BLaER1 treated with 17β-estradiol and CSF1 and Interleukin-3, amounts not matched to agents 10 nM and 100 nM (cell line): ENCODE measurements at regions not wholly inside any gene's neighbourhood (a gene's known extent, or its start where the extent isn't known, plus 50 kb on each side); places are given as distances from the start of the nearest gene placed in this dataset.

ENCODE experiments used
- H3K27ac ChIP-seq, 11 experiments: shearing (Covaris generic); formaldehyde crosslinking; 2 replicates each; pipeline ENCODE4 v1.8.1; 2022
- H3K27me3 ChIP-seq, 11 experiments: shearing (Covaris generic); formaldehyde crosslinking; 2 replicates each; pipeline ENCODE4 v1.8.1; 2022
- H3K36me3 ChIP-seq, 11 experiments: shearing (Covaris generic); formaldehyde crosslinking; 2 replicates each; pipeline ENCODE4 v1.8.1; 2022
- H3K4me1 ChIP-seq, 10 experiments: shearing (Covaris generic); formaldehyde crosslinking; 2 replicates each; pipeline ENCODE4 v1.8.1; 2022
- H3K4me2 ChIP-seq, 11 experiments: shearing (Covaris generic); formaldehyde crosslinking; 2 replicates each; pipeline ENCODE4 v1.8.1; 2022
- H3K4me3 ChIP-seq, 10 experiments: shearing (Covaris generic); formaldehyde crosslinking; 2 replicates each; pipeline ENCODE4 v1.8.1; 2022
- H3K9ac ChIP-seq, 11 experiments: shearing (Covaris generic); formaldehyde crosslinking; 2 replicates each; pipeline ENCODE4 v1.8.1; 2022
- H3K9me3 ChIP-seq, 11 experiments: shearing (Covaris generic); formaldehyde crosslinking; replicated peaks in 1 of 11; 2 replicates each; pipeline ENCODE4 v1.8.1; 2022
- H4K20me1 ChIP-seq, 11 experiments: shearing (Covaris generic); formaldehyde crosslinking; 2 replicates each; pipeline ENCODE4 v1.8.1; 2022
- Cebpa-rat ChIP-seq, 11 experiments: shearing (Covaris generic); IDR thresholded peaks; 2 replicates each; pipeline ENCODE4 v1.8.1; 2022

DNA sequence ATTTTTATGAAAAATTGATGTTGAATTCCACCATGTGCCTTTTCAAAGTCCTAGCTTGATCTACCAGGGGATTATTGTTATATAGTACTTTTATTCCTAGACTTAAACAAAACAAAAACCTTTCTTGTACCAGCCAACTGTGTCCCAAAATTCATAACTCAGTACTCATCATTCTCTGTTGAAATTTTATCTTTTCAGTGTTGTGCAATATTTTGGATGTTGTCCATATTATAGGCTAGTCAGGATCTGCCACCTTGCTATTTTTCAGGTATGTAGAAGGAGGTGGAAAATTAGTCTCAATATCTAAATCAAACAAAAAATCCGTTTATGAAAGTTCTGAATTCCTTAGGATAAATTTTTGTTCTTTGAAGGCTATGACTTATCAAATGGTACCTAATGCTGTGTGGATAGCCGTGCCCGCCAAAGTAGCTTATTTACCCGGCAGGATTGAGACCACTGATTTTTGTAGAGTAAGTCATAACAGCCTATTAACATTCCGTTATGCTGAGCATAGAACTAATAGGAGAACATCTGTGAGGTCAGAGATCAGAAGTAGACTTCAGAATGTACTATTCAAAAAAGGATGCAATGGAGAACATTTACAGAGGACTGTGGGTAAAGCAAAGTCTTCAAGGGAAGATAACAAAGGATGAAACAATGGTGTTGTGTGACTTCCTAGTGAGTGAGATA is 304.7 kb downstream of the SOX4 start:
- TF ChIP-seq Cebpa-rat (IDR thresholded peaks at IDR 0.05): 0 out of 22 replicates have a peak, but pooled peaks of 1 of the 11 experiments have one; percentile 23
- H3K9ac ChIP-seq: no peak overlapping the region

GRCh38 chr6:21899708-21900107 is 306.2 kb downstream of the SOX4 start:
- Histone ChIP-seq H3K4me3 (no peak overlapping the region), H3K4me1 (no peaks in the 10 kb centered on the region), H3K27me3 (no peaks in the 10 kb centered on the region), H3K4me2 (no peak overlapping the region), H3K9me3 (peaks cover 0 to 9% (median 0%) of the 10 kb centered on the region in 11 experiments; a peak in 3 of 22 replicates), H4K20me1 (no peaks in the 10 kb centered on the region), H3K36me3 (no peaks in the 10 kb centered on the region), H3K27ac (no peak overlapping the region), H3K9ac (no peak overlapping the region)
- TF ChIP-seq Cebpa-rat (IDR thresholded peaks at IDR 0.05): no peak

More for the DNA sequence above, 304.7 kb downstream of the SOX4 start:
- no peaks in the 10 kb centered on the region for H3K36me3 ChIP-seq
- H3K4me3 ChIP-seq: no peak overlapping the region
- H4K20me1 ChIP-seq: no peaks in the 10 kb centered on the region
- peaks cover 0 to 10% (median 0%) of the 10 kb centered on the region in 11 experiments; a peak in 4 of 22 replicates for H3K9me3 ChIP-seq
- no peak overlapping the region for H3K27ac ChIP-seq
- H3K4me1 ChIP-seq: no peaks in the 10 kb centered on the region
- H3K4me2 ChIP-seq: no peak overlapping the region
- H3K27me3 ChIP-seq: no peaks in the 10 kb centered on the region

DNA sequence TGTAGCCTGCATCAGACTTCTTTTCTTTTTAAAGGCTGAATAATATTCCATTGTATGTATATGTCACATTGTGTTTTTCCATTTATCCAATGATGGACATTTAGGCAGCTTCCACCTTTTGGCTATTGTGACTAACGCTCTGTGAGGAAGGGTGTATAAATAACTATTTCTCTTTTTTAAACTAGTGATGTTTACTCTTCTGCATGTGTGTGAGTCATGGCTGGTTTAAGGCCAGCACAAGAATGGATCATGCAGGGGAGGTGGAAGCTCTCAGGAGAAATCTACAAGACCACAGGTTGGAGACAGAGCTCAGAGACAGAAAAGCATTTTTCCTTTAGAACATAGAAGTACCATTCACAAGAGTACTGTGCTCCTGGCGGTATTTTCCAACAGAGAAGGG is 307.2 kb downstream of the SOX4 start:
- Histone ChIP-seq H3K9me3 (peaks cover 0 to 9% (median 0%) of the 10 kb centered on the region in 11 experiments; a peak in 3 of 22 replicates), H3K9ac (no peak overlapping the region), H3K4me2 (no peak overlapping the region), H4K20me1 (no peaks in the 10 kb centered on the region), H3K27ac (no peak overlapping the region), H3K4me1 (no peaks in the 10 kb centered on the region), H3K36me3 (no peaks in the 10 kb centered on the region), H3K4me3 (no peak overlapping the region), H3K27me3 (no peaks in the 10 kb centered on the region)
- TF ChIP-seq Cebpa-rat (IDR thresholded peaks at IDR 0.05): no peak

- H3K9ac ChIP-seq: no peak overlapping the region
Observed at GRCh38 chr6:21902628-21903169, 309.1 kb downstream of the SOX4 start.

GRCh38 chr6:21905531-21905930 is 312.0 kb downstream of the SOX4 start:
- Histone ChIP-seq H3K27me3 (no peaks in the 10 kb centered on the region), H3K4me2 (no peak overlapping the region), H3K36me3 (no peaks in the 10 kb centered on the region), H3K4me1 (peaks cover 0 to 3% (median 0%) of the 10 kb centered on the region in 10 experiments; a peak in 1 of 20 replicates), H3K9ac (no peak overlapping the region), H4K20me1 (no peaks in the 10 kb centered on the region), H3K27ac (no peak overlapping the region), H3K4me3 (no peak overlapping the region), H3K9me3 (peaks cover 0 to 8% (median 0%) of the 10 kb centered on the region in 11 experiments; a peak in 1 of 22 replicates)
- TF ChIP-seq Cebpa-rat (IDR thresholded peaks at IDR 0.05): no peak

More at GRCh38 chr6:21902628-21903169, 309.1 kb downstream of the SOX4 start:
- H3K9me3 ChIP-seq: peaks cover 0 to 9% (median 0%) of the 10 kb centered on the region in 11 experiments; a peak in 3 of 22 replicates
- H3K36me3 ChIP-seq: no peaks in the 10 kb centered on the region
- no peak overlapping the region for H3K4me2 ChIP-seq
- TF ChIP-seq Cebpa-rat (IDR thresholded peaks at IDR 0.05): no peak
- no peak overlapping the region for H3K27ac ChIP-seq
- H4K20me1 ChIP-seq: no peaks in the 10 kb centered on the region
- H3K4me3 ChIP-seq: no peak overlapping the region
- H3K27me3 ChIP-seq: no peaks in the 10 kb centered on the region
- H3K4me1 ChIP-seq: peaks cover 0 to 3% (median 0%) of the 10 kb centered on the region in 10 experiments; a peak in 1 of 20 replicates

DNA sequence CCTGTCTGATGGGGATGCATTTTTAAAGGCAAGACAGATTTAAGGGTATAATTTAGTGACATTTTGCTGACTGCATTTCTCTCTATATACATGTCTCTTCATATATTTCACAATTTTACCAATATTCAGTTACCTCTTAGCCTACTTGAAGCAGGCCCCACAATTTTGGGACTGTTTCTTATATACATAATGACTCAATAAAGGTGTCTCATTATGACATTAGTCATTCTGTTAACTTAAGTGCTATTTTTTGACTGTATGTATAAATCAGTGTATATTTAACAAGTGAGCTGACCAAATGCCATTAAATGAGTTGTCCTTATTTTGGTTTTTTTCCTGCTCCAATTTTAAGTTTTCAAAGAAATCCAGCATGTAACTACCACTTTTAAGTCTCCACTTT is 313.3 kb downstream of the SOX4 start:
- Histone ChIP-seq H3K4me2 (no peak overlapping the region), H3K27ac (no peak overlapping the region), H3K27me3 (no peaks in the 10 kb centered on the region), H3K4me3 (no peak overlapping the region), H4K20me1 (no peaks in the 10 kb centered on the region), H3K4me1 (peaks cover 0 to 3% (median 0%) of the 10 kb centered on the region in 10 experiments; a peak in 1 of 20 replicates), H3K9me3 (0 out of 22 replicates have a peak, but pooled peaks cover 0 to 4% (median 0%) of the 10 kb centered on the region in 11 experiments), H3K36me3 (no peaks in the 10 kb centered on the region), H3K9ac (no peak overlapping the region)
- TF ChIP-seq Cebpa-rat (IDR thresholded peaks at IDR 0.05): no peak

- Histone ChIP-seq H3K27me3 (no peaks in the 10 kb centered on the region), H4K20me1 (no peaks in the 10 kb centered on the region), H3K4me1 (peaks cover 0 to 3% (median 0%) of the 10 kb centered on the region in 10 experiments; a peak in 1 of 20 replicates), H3K4me2 (no peak overlapping the region), H3K9me3 (0 out of 22 replicates have a peak, but pooled peaks cover 0 to 4% (median 0%) of the 10 kb centered on the region in 11 experiments), H3K9ac (no peak overlapping the region), H3K27ac (no peak overlapping the region), H3K36me3 (no peaks in the 10 kb centered on the region), H3K4me3 (no peak overlapping the region)
- no peak for TF ChIP-seq Cebpa-rat (IDR thresholded peaks at IDR 0.05)
Observed at GRCh38 chr6:21907291-21907690, 313.7 kb downstream of the SOX4 start.

DNA sequence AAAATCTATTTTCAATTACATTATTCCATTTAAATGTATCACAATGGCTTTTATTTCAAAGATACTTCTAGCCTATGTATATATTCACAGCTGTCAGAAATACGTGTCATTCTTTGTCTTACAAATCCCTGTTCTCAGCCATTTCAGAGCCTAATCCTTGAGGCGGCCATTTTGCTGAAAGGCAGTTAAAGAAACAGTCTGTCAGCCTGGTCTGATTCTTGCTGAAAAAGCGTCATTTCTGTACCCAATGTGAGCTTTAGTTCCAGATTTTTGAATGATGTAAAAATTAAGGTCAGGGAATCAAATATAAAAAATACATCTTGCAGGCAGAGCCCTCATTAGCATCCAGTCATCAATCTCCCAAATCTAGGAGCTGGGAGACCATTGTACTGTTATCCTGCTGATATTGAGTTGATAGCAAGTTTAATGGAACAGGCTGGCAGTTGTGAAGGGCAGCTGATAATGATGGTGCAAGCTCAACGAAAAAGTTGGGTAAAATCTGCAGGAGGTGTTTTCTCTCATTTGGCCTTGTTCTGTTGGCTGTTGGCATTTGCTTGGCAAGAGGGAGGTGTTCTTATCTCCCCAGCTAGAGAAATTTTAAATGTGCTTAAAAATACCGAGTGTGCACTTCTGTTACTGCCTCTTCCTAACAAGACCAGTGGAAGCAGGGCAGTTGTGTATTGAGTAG is 314.8 kb downstream of the SOX4 start:
- Histone ChIP-seq H3K27ac (no peak overlapping the region), H3K4me3 (no peak overlapping the region)

DNA sequence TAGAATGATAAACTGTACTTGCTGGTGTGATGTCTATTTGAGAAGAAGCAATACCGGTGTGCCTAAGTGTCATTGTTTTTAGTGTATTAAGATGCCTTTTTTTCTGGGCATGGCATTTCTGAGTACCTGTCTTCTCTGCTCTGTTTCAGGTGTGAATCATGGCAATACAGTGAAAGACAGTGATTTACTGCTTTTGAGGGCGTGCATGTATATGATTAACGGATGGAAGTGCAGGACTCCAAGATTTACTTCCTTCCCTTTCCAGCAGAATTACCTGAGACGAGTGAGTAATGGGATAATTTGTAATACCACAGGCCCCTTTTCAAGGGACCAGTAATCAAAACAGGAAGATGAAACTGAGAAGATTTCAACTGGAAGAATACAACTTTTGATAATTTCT is 315.8 kb downstream of the SOX4 start:
- H3K4me1 ChIP-seq: peaks cover 0 to 3% (median 0%) of the 10 kb centered on the region in 10 experiments; a peak in 1 of 20 replicates
- H3K4me2 ChIP-seq: no peak overlapping the region
- no peak overlapping the region for H3K27ac ChIP-seq
- H3K9me3 ChIP-seq: peaks cover 0 to 8% (median 0%) of the 10 kb centered on the region in 11 experiments; a peak in 1 of 22 replicates
- no peak overlapping the region for H3K9ac ChIP-seq
- H3K36me3 ChIP-seq: no peaks in the 10 kb centered on the region
- no peak for TF ChIP-seq Cebpa-rat (IDR thresholded peaks at IDR 0.05)
- H3K27me3 ChIP-seq: no peaks in the 10 kb centered on the region
- no peaks in the 10 kb centered on the region for H4K20me1 ChIP-seq
- no peak overlapping the region for H3K4me3 ChIP-seq

More for the DNA sequence above, 314.8 kb downstream of the SOX4 start:
- TF ChIP-seq Cebpa-rat (IDR thresholded peaks at IDR 0.05): no peak
- no peak overlapping the region for H3K4me2 ChIP-seq
- no peaks in the 10 kb centered on the region for H3K27me3 ChIP-seq
- peaks cover 0 to 3% (median 0%) of the 10 kb centered on the region in 10 experiments; a peak in 1 of 20 replicates for H3K4me1 ChIP-seq
- H3K9me3 ChIP-seq: peaks cover 0 to 2% (median 0%) of the 10 kb centered on the region in 11 experiments; a peak in 1 of 22 replicates
- H3K9ac ChIP-seq: no peak overlapping the region
- H3K36me3 ChIP-seq: no peaks in the 10 kb centered on the region
- no peaks in the 10 kb centered on the region for H4K20me1 ChIP-seq
